ENCODE measurements at regions not wholly inside any gene's neighbourhood (a gene's known extent, or its start where the extent isn't known, plus 50 kb on each side); places are given as distances from the start of the nearest gene placed in this dataset.
"Not testable (repeated sequence)": the region's sequence is repeated elsewhere in the genome, so short reads cannot be mapped to it uniquely, and the experiment has no call there.

- no TSS peak for BruUV-seq (replicated peaks)
- ATAC-seq, result no peak
- Histone ChIP-seq H3K27me3 (ENCODE audit: control insufficient read depth in 1 of 2, insufficient read depth in 2 of 2, low read length in 2 of 2) (no peaks in the 10 kb centered on the region), H4K20me1 (ENCODE audit: insufficient read depth, low read length) (no peaks in the 10 kb centered on the region), H3K4me3 (replicated peaks in 1 of 3; ENCODE audit: insufficient read depth in 1 of 3, low read depth in 2 of 3, low read length in 3 of 3) (no peak overlapping the region), H3K36me3 (replicated peaks in 1 of 2; ENCODE audit: control insufficient read depth in 1 of 2, insufficient read depth in 2 of 2, low read length in 2 of 2) (no peaks in the 10 kb centered on the region), H2AFZ (ENCODE audit: low read length) (no peak overlapping the region), H3K27ac (ENCODE audit: extremely low read length, insufficient read depth, low read length) (no peak overlapping the region), H3K79me2 (ENCODE audit: insufficient read depth, low read length) (no peaks in the 10 kb centered on the region), H3K4me2 (ENCODE audit: low read depth, low read length) (no peak overlapping the region), H3K9ac (ENCODE audit: insufficient read depth, low read depth, low read length) (no peak overlapping the region), H3K9me3 (ENCODE audit: low read length) (no peaks in the 10 kb centered on the region), H3K4me1 (ENCODE audit: insufficient read depth, low read length) (no peaks in the 10 kb centered on the region)
- intact Hi-C loops (cut with micrococcal nuclease; ENCODE audit: unreplicated experiment) (no loop called here), in situ Hi-C loops (cut with HindIII; ENCODE audit: extremely low pct_ligation_motif_present, low pct_unique_long_range_greater_than_20kb) (no loop called here)
- CTCF ChIA-PET (ENCODE audit: low intra/inter-chr PET ratio, low total read pairs), result no interaction called here
- DNase-seq (ENCODE audit: low spot score), result no peak
- WGBS (ENCODE audit: low lambda C conversion rate), result 58% methylated on average over 5 of the region's 5 CpGs
- FAIRE-seq, result no peak
- peak; percentile 99 to 100 for TF ChIP-seq MAFK (conservative IDR thresholded peaks at IDR 0.05 in 1 of 2, IDR thresholded peaks at IDR 0.05 in 1 of 2; ENCODE audit: low read length in 2 of 2)
- peak; percentile 77 for TF ChIP-seq MAFG (CRISPR knock-in tag; IDR thresholded peaks at IDR 0.05)
- TF ChIP-seq TBL1XR1 (IDR thresholded peaks at IDR 0.05; ENCODE audit: borderline replicate concordance, low read length, partially characterized antibody), result no peak
- TF ChIP-seq, protein P1, sequence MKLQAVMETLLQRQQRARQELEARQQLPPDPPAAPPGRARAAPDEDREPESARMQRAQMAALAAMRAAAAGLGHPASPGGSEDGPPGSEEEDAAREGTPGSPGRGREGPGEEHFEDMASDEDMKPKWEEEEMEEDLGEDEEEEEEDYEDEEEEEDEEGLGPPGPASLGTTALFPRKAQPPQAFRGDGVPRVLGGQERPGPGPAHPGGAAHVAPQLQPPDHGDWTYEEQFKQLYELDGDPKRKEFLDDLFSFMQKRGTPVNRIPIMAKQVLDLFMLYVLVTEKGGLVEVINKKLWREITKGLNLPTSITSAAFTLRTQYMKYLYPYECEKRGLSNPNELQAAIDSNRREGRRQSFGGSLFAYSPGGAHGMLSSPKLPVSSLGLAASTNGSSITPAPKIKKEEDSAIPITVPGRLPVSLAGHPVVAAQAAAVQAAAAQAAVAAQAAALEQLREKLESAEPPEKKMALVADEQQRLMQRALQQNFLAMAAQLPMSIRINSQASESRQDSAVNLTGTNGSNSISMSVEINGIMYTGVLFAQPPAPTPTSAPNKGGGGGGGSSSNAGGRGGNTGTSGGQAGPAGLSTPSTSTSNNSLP (IDR thresholded peaks at IDR 0.05; ENCODE audit: low read depth, low read length), result no peak
- no peak for TF ChIP-seq CENPX (CRISPR knock-in tag; IDR thresholded peaks at IDR 0.05)
- TF ChIP-seq MAFF (IDR thresholded peaks at IDR 0.05; ENCODE audit: low read depth, low read length), result peak; percentile 100
- TF ChIP-seq, protein P2, sequence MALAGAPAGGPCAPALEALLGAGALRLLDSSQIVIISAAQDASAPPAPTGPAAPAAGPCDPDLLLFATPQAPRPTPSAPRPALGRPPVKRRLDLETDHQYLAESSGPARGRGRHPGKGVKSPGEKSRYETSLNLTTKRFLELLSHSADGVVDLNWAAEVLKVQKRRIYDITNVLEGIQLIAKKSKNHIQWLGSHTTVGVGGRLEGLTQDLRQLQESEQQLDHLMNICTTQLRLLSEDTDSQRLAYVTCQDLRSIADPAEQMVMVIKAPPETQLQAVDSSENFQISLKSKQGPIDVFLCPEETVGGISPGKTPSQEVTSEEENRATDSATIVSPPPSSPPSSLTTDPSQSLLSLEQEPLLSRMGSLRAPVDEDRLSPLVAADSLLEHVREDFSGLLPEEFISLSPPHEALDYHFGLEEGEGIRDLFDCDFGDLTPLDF (CRISPR knock-in tag; IDR thresholded peaks at IDR 0.05), result no peak
- TF ChIP-seq MBD4 (IDR thresholded peaks at IDR 0.05; ENCODE audit: borderline replicate concordance, low read length), result no peak
- TF ChIP-seq ZSCAN30 (CRISPR knock-in tag; IDR thresholded peaks at IDR 0.05), result no peak
- no peak for TF ChIP-seq ZFP36L2 (CRISPR knock-in tag; IDR thresholded peaks at IDR 0.05)
- TF ChIP-seq ZNF138 (CRISPR knock-in tag; IDR thresholded peaks at IDR 0.05; ENCODE audit: low read depth), result no peak
- TF ChIP-seq ZNF749 (CRISPR knock-in tag; IDR thresholded peaks at IDR 0.05; ENCODE audit: borderline replicate concordance), result no peak
- TF ChIP-seq ZKSCAN5 (CRISPR knock-in tag; IDR thresholded peaks at IDR 0.05), result no peak
- POLR2A ChIA-PET, result no interaction called here
These were observed 136.6 kb upstream of the SVIL start for GRCh38 chr10:29771376-29771775.

- in situ Hi-C loops (cut with HindIII; ENCODE audit: extremely low pct_ligation_motif_present, low pct_unique_long_range_greater_than_20kb); FAIRE-seq: not testable (repeated sequence)
These were observed 134.5 kb upstream of the SVIL start for GRCh38 chr10:29769277-29769676.

More at GRCh38 chr10:29769277-29769676, 134.5 kb upstream of the SVIL start:
- H3K27me3 ChIP-seq (ENCODE audit: control insufficient read depth in 1 of 2, insufficient read depth in 2 of 2, low read length in 2 of 2); H3K4me3 ChIP-seq (replicated peaks in 1 of 3; ENCODE audit: insufficient read depth in 1 of 3, low read depth in 2 of 3, low read length in 3 of 3); H2AFZ ChIP-seq (ENCODE audit: low read length); intact Hi-C loops (cut with micrococcal nuclease; ENCODE audit: unreplicated experiment); H4K20me1 ChIP-seq (ENCODE audit: insufficient read depth, low read length); BruUV-seq (replicated peaks); H3K79me2 ChIP-seq (ENCODE audit: insufficient read depth, low read length); H3K9me3 ChIP-seq (ENCODE audit: low read length); H3K36me3 ChIP-seq (replicated peaks in 1 of 2; ENCODE audit: control insufficient read depth in 1 of 2, insufficient read depth in 2 of 2, low read length in 2 of 2); POLR2A ChIA-PET; H3K27ac ChIP-seq (ENCODE audit: extremely low read length, insufficient read depth, low read length); H3K4me1 ChIP-seq (ENCODE audit: insufficient read depth, low read length); DNase-seq (ENCODE audit: low spot score); CTCF ChIA-PET (ENCODE audit: low intra/inter-chr PET ratio, low total read pairs); H3K4me2 ChIP-seq (ENCODE audit: low read depth, low read length); ATAC-seq; H3K9ac ChIP-seq (ENCODE audit: insufficient read depth, low read depth, low read length): not testable (repeated sequence)
- WGBS (ENCODE audit: low lambda C conversion rate), result 23% methylated on average over 4 of the region's 4 CpGs
